HEK293 (cell line): ENCODE measurements at regions not wholly inside any gene's neighbourhood (a gene's known extent, or its start where the extent isn't known, plus 50 kb on each side); places are given as distances from the start of the nearest gene placed in this dataset.

Experiments
- CTCF ChIA-PET: fragments of 350-600 bp; formaldehyde crosslinking; extraction: SDS; loops from one replicate; lab custom pipeline; 2021; ENCODE audit warnings: antibody characterized with exemption; lab: Yijun Ruan, JAX
- POLR2A ChIA-PET: fragments of 300-600 bp; formaldehyde crosslinking; extraction: SDS; loops from one replicate; lab custom pipeline; 2020; ENCODE audit warnings: antibody characterized with exemption, inconsistent platforms; lab: Yijun Ruan, JAX
- H3K27ac ChIP-seq: fragments of 200-500 bp; sonication (Bioruptor generic); 2 replicates; pipeline ENCODE4 v1.5.1; 2014; ENCODE audit warnings: low read depth, low read length, control low read depth, inconsistent platforms; ENCODE audit errors: extremely low read depth
- H3K36me3 ChIP-seq, 2 experiments: fragments of 200-500 bp in 1 of 2; sonication (Bioruptor generic) in 1 of 2; 1 replicate in 1 of 2; 2 replicates in 1 of 2; pipeline ENCODE4 v1.5.1; 2014 to 2017; ENCODE audit warnings: inconsistent platforms in 2 of 2, low read length in 2 of 2; ENCODE audit not compliant: control insufficient read depth in 2 of 2, insufficient read depth in 1 of 2
- H3K4me1 ChIP-seq: fragments of 200-500 bp; sonication (Bioruptor generic); 2 replicates; pipeline ENCODE4 v1.5.1; 2014; ENCODE audit warnings: mild to moderate bottlenecking, low read length, inconsistent platforms; ENCODE audit not compliant: control insufficient read depth, insufficient read depth
- H3K4me3 ChIP-seq: 2 replicates; pipeline ENCODE4 v1.5.1; 2011; ENCODE audit warnings: low read depth, mild to moderate bottlenecking, control low read depth, low read length, moderate library complexity
- H3K9me3 ChIP-seq: fragments of 200-500 bp; sonication (Bioruptor generic); 2 replicates; pipeline ENCODE4 v1.5.1; 2014; ENCODE audit warnings: low read depth, low read length, inconsistent platforms; ENCODE audit not compliant: control insufficient read depth, insufficient read depth
- OSR2 ChIP-seq: fragments of 450-650 bp; formaldehyde crosslinking; IDR thresholded peaks from 2 replicates; pipeline ENCODE4 v1.5.1; 2016; ENCODE audit warnings: missing biosample characterization, missing genetic modification characterization
- OVOL3 ChIP-seq: fragments of 450-650 bp; formaldehyde crosslinking; IDR thresholded peaks from 2 replicates; pipeline ENCODE4 v1.5.1; 2016; ENCODE audit warnings: missing biosample characterization, missing genetic modification characterization
- ZBTB20 ChIP-seq: fragments of 450-650 bp; formaldehyde crosslinking; IDR thresholded peaks from 2 replicates; pipeline ENCODE4 v1.5.1; 2016; ENCODE audit warnings: missing biosample characterization, missing genetic modification characterization
- ZBTB8A ChIP-seq: fragments of 450-650 bp; formaldehyde crosslinking; IDR thresholded peaks from 2 replicates; pipeline ENCODE4 v1.5.1; 2016; ENCODE audit warnings: missing biosample characterization, missing genetic modification characterization
- ZNF114 ChIP-seq: fragments of 450-650 bp; formaldehyde crosslinking; IDR thresholded peaks from 2 replicates; pipeline ENCODE4 v1.5.0; 2017; ENCODE audit warnings: missing biosample characterization, missing genetic modification characterization
- ZNF175 ChIP-seq: fragments of 450-650 bp; formaldehyde crosslinking; IDR thresholded peaks from 2 replicates; pipeline ENCODE4 v1.5.1; 2016; ENCODE audit warnings: missing biosample characterization, missing genetic modification characterization
- ZNF239 ChIP-seq: fragments of 450-650 bp; formaldehyde crosslinking; IDR thresholded peaks from 2 replicates; pipeline ENCODE4 v1.5.1; 2016; ENCODE audit warnings: missing biosample characterization, missing genetic modification characterization
- ZNF366 ChIP-seq: fragments of 450-650 bp; formaldehyde crosslinking; conservative IDR thresholded peaks from 2 replicates; pipeline ENCODE4 v1.5.1; 2016; ENCODE audit warnings: missing biosample characterization, missing genetic modification characterization
- ZNF549 ChIP-seq: fragments of 450-650 bp; IDR thresholded peaks from 2 replicates; pipeline ENCODE4 v1.5.1; 2018; ENCODE audit warnings: missing biosample characterization, missing genetic modification characterization, mild to moderate bottlenecking, inconsistent platforms, moderate library complexity
- ZNF610 ChIP-seq: fragments of 450-650 bp; formaldehyde crosslinking; IDR thresholded peaks from 2 replicates; pipeline ENCODE4 v1.5.1; 2016; ENCODE audit warnings: missing biosample characterization, missing genetic modification characterization, borderline replicate concordance
- ZNF830 ChIP-seq: fragments of 450-650 bp; IDR thresholded peaks from 2 replicates; pipeline ENCODE4 v1.5.0; 2018; ENCODE audit warnings: missing biosample characterization, missing genetic modification characterization, low read depth, mild to moderate bottlenecking, moderate library complexity
- ZSCAN16 ChIP-seq: fragments of 450-650 bp; formaldehyde crosslinking; IDR thresholded peaks from 2 replicates; pipeline ENCODE4 v1.5.1; 2016; ENCODE audit warnings: missing biosample characterization, missing genetic modification characterization
- ZSCAN23 ChIP-seq: fragments of 450-650 bp; formaldehyde crosslinking; IDR thresholded peaks from 2 replicates; pipeline ENCODE4 v1.5.1; 2016; ENCODE audit warnings: missing biosample characterization, missing genetic modification characterization
- TF ChIP-seq, protein P1 (sequence below): fragments of 450-650 bp; formaldehyde crosslinking; IDR thresholded peaks from 2 replicates; pipeline ENCODE4 v1.5.1; 2016; ENCODE audit warnings: missing biosample characterization, missing genetic modification characterization
- TF ChIP-seq, protein P2 (sequence below): fragments of 450-650 bp; formaldehyde crosslinking; IDR thresholded peaks from 2 replicates; pipeline ENCODE4 v1.5.1; 2016; ENCODE audit warnings: missing biosample characterization, missing genetic modification characterization
- TF ChIP-seq, protein P3 (sequence below): fragments of 450-650 bp; formaldehyde crosslinking; IDR thresholded peaks from 2 replicates; pipeline ENCODE4 v1.5.1; 2016; ENCODE audit warnings: missing biosample characterization, missing genetic modification characterization

- CTCF ChIA-PET, result no interaction called here
- TF ChIP-seq OVOL3 (tag by site-specific recombination) (no peak), ZNF610 (tag by site-specific recombination) (no peak), ZBTB20 (tag by site-specific recombination) (no peak)
- POLR2A ChIA-PET, result no interaction called here
- H3K4me3 ChIP-seq, result no peak overlapping the region
- no peak overlapping the region for H3K27ac ChIP-seq
- H3K4me1 ChIP-seq, result peaks cover 3% of the 10 kb centered on the region
- H3K9me3 ChIP-seq, result no peaks in the 10 kb centered on the region
- H3K36me3 ChIP-seq, result no peaks in the 10 kb centered on the region
Measured at GRCh38 chr3:117990627-117991026, 1044.0 kb downstream of the IGSF11 start.

- TF ChIP-seq ZNF830 (tag by site-specific recombination) (no peak), ZNF549 (tag by site-specific recombination) (no peak), ZNF366 (tag by site-specific recombination) (no peak), ZNF114 (tag by site-specific recombination) (no peak), OSR2 (no peak), ZSCAN23 (no peak), ZSCAN16 (tag by site-specific recombination) (no peak), ZNF239 (tag by site-specific recombination) (no peak), ZNF175 (tag by site-specific recombination) (no peak), OVOL3 (tag by site-specific recombination) (no peak), ZBTB8A (tag by site-specific recombination) (no peak)
- TF ChIP-seq, protein P1, sequence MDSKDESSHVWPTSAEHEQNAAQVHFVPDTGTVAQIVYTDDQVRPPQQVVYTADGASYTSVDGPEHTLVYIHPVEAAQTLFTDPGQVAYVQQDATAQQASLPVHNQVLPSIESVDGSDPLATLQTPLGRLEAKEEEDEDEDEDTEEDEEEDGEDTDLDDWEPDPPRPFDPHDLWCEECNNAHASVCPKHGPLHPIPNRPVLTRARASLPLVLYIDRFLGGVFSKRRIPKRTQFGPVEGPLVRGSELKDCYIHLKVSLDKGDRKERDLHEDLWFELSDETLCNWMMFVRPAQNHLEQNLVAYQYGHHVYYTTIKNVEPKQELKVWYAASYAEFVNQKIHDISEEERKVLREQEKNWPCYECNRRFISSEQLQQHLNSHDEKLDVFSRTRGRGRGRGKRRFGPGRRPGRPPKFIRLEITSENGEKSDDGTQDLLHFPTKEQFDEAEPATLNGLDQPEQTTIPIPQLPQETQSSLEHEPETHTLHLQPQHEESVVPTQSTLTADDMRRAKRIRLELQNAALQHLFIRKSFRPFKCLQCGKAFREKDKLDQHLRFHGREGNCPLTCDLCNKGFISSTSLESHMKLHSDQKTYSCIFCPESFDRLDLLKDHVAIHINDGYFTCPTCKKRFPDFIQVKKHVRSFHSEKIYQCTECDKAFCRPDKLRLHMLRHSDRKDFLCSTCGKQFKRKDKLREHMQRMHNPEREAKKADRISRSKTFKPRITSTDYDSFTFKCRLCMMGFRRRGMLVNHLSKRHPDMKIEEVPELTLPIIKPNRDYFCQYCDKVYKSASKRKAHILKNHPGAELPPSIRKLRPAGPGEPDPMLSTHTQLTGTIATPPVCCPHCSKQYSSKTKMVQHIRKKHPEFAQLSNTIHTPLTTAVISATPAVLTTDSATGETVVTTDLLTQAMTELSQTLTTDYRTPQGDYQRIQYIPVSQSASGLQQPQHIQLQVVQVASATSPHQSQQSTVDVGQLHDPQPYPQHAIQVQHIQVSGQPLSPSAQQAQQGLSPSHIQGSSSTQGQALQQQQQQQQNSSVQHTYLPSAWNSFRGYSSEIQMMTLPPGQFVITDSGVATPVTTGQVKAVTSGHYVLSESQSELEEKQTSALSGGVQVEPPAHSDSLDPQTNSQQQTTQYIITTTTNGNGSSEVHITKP (tag by site-specific recombination), result no peak
- TF ChIP-seq, protein P2, sequence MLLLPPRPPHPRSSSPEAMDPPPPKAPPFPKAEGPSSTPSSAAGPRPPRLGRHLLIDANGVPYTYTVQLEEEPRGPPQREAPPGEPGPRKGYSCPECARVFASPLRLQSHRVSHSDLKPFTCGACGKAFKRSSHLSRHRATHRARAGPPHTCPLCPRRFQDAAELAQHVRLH (tag by site-specific recombination), result no peak
- TF ChIP-seq, protein P3, sequence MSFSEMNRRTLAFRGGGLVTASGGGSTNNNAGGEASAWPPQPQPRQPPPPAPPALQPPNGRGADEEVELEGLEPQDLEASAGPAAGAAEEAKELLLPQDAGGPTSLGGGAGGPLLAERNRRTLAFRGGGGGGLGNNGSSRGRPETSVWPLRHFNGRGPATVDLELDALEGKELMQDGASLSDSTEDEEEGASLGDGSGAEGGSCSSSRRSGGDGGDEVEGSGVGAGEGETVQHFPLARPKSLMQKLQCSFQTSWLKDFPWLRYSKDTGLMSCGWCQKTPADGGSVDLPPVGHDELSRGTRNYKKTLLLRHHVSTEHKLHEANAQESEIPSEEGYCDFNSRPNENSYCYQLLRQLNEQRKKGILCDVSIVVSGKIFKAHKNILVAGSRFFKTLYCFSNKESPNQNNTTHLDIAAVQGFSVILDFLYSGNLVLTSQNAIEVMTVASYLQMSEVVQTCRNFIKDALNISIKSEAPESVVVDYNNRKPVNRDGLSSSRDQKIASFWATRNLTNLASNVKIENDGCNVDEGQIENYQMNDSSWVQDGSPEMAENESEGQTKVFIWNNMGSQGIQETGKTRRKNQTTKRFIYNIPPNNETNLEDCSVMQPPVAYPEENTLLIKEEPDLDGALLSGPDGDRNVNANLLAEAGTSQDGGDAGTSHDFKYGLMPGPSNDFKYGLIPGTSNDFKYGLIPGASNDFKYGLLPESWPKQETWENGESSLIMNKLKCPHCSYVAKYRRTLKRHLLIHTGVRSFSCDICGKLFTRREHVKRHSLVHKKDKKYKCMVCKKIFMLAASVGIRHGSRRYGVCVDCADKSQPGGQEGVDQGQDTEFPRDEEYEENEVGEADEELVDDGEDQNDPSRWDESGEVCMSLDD, result no peak
- H3K4me3 ChIP-seq, result no peak overlapping the region; the same call in 1 of the 2 replicates
- CTCF ChIA-PET, result interaction anchor here (0.5 to 0.7 kb wide), 4 partner anchors 237 to 465 kb away, joined by 3 to 4 read pairs (median 4); no protein-coding TSS in a partner anchor
- H3K4me1 ChIP-seq, result no peaks in the 10 kb centered on the region
- H3K36me3 ChIP-seq, result no peaks in the 10 kb centered on the region
- H3K27ac ChIP-seq, result no peak overlapping the region
- POLR2A ChIA-PET, result no interaction called here
- no peaks in the 10 kb centered on the region for H3K9me3 ChIP-seq
Measured at GRCh38 chr3:117995842-117996437, 1038.7 kb downstream of the IGSF11 start.
